ENCODE measurements at regions not wholly inside any gene's neighbourhood (a gene's known extent, or its start where the extent isn't known, plus 50 kb on each side); places are given as distances from the start of the nearest gene placed in this dataset.

GRCh38 chr13:66106246-66106645 lies 1123.9 kb downstream of the PCDH9 start (continued):
- TF ChIP-seq ZNF274 (CRISPR knock-in tag; IDR thresholded peaks at IDR 0.05), result no peak
- TF ChIP-seq GRHL1 (CRISPR knock-in tag; conservative IDR thresholded peaks at IDR 0.05), result no peak
- TF ChIP-seq ZSCAN29 (CRISPR knock-in tag; conservative IDR thresholded peaks at IDR 0.05), result no peak
- no peak for TF ChIP-seq SMARCE1 (IDR thresholded peaks at IDR 0.05; ENCODE audit: borderline replicate concordance)
- TF ChIP-seq ZNF652 (CRISPR knock-in tag; IDR thresholded peaks at IDR 0.05; ENCODE audit: borderline replicate concordance, low read depth), result no peak
- TF ChIP-seq, protein P1, sequence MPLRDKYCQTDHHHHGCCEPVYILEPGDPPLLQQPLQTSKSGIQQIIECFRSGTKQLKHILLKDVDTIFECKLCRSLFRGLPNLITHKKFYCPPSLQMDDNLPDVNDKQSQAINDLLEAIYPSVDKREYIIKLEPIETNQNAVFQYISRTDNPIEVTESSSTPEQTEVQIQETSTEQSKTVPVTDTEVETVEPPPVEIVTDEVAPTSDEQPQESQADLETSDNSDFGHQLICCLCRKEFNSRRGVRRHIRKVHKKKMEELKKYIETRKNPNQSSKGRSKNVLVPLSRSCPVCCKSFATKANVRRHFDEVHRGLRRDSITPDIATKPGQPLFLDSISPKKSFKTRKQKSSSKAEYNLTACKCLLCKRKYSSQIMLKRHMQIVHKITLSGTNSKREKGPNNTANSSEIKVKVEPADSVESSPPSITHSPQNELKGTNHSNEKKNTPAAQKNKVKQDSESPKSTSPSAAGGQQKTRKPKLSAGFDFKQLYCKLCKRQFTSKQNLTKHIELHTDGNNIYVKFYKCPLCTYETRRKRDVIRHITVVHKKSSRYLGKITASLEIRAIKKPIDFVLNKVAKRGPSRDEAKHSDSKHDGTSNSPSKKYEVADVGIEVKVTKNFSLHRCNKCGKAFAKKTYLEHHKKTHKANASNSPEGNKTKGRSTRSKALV (CRISPR knock-in tag; IDR thresholded peaks at IDR 0.05), result no peak

- H3K4me3 ChIP-seq (replicated peaks in 1 of 3; ENCODE audit: insufficient read depth in 1 of 3, low read depth in 2 of 3, low read length in 3 of 3), result no peak overlapping the region
- H3K9ac ChIP-seq (ENCODE audit: insufficient read depth, low read depth, low read length), result no peak overlapping the region
- ChIA-PET POLR2A (no interaction called here), CTCF (ENCODE audit: low intra/inter-chr PET ratio, low total read pairs) (no interaction called here)
- intact Hi-C loops (cut with micrococcal nuclease; ENCODE audit: unreplicated experiment), result no loop called here
- 6% methylated on average over 3 of the region's 3 CpGs for WGBS (ENCODE audit: low lambda C conversion rate)
- no peaks in the 10 kb centered on the region for H3K27me3 ChIP-seq (ENCODE audit: control insufficient read depth in 1 of 2, insufficient read depth in 2 of 2, low read length in 2 of 2)
- H2AFZ ChIP-seq (ENCODE audit: low read length), result no peak overlapping the region
- FAIRE-seq (no peak), DNase-seq (ENCODE audit: low spot score) (no peak), ATAC-seq (no peak)
- H3K9me3 ChIP-seq (ENCODE audit: low read length), result no peaks in the 10 kb centered on the region
- no peaks in the 10 kb centered on the region for H4K20me1 ChIP-seq (ENCODE audit: insufficient read depth, low read length)
- H3K36me3 ChIP-seq (replicated peaks in 1 of 2; ENCODE audit: control insufficient read depth in 1 of 2, insufficient read depth in 2 of 2, low read length in 2 of 2), result no peaks in the 10 kb centered on the region
- no peak overlapping the region for H3K27ac ChIP-seq (ENCODE audit: extremely low read length, insufficient read depth, low read length)
- no peak overlapping the region for H3K4me2 ChIP-seq (ENCODE audit: low read depth, low read length)
- no peaks in the 10 kb centered on the region for H3K79me2 ChIP-seq (ENCODE audit: insufficient read depth, low read length)
- no TSS peak for BruUV-seq (replicated peaks)
- H3K4me1 ChIP-seq (ENCODE audit: insufficient read depth, low read length), result no peaks in the 10 kb centered on the region
- in situ Hi-C loops (cut with HindIII; ENCODE audit: extremely low pct_ligation_motif_present, low pct_unique_long_range_greater_than_20kb), result no loop called here
- TF ChIP-seq TCF12 (IDR thresholded peaks at IDR 0.05) (no peak), TCF12 (CRISPR knock-in tag; IDR thresholded peaks at IDR 0.05) (no peak), HNRNPUL1 (IDR thresholded peaks at IDR 0.05; ENCODE audit: low read depth, low read length) (no peak), SMARCE1 (IDR thresholded peaks at IDR 0.05; ENCODE audit: borderline replicate concordance) (no peak), MTERF4 (CRISPR knock-in tag; IDR thresholded peaks at IDR 0.05) (no peak), HNF1A (IDR thresholded peaks at IDR 0.05; ENCODE audit: low read depth) (no peak), HNF1A (CRISPR knock-in tag; IDR thresholded peaks at IDR 0.05; ENCODE audit: borderline replicate concordance) (no peak), NFE2 (CRISPR knock-in tag; IDR thresholded peaks at IDR 0.05) (no peak), SP5 (CRISPR knock-in tag; IDR thresholded peaks at IDR 0.05; ENCODE audit: borderline replicate concordance, low read depth) (no peak), ZNF619 (CRISPR knock-in tag; IDR thresholded peaks at IDR 0.05) (no peak), NR2F1 (CRISPR knock-in tag; IDR thresholded peaks at IDR 0.05) (no peak), XBP1 (CRISPR knock-in tag; IDR thresholded peaks at IDR 0.05) (no peak)
Observed at GRCh38 chr13:66102864-66103263, 1127.3 kb downstream of the PCDH9 start.
